ENCODE measurements at regions not wholly inside any gene's neighbourhood (a gene's known extent, or its start where the extent isn't known, plus 50 kb on each side); places are given as distances from the start of the nearest gene placed in this dataset.

DNA sequence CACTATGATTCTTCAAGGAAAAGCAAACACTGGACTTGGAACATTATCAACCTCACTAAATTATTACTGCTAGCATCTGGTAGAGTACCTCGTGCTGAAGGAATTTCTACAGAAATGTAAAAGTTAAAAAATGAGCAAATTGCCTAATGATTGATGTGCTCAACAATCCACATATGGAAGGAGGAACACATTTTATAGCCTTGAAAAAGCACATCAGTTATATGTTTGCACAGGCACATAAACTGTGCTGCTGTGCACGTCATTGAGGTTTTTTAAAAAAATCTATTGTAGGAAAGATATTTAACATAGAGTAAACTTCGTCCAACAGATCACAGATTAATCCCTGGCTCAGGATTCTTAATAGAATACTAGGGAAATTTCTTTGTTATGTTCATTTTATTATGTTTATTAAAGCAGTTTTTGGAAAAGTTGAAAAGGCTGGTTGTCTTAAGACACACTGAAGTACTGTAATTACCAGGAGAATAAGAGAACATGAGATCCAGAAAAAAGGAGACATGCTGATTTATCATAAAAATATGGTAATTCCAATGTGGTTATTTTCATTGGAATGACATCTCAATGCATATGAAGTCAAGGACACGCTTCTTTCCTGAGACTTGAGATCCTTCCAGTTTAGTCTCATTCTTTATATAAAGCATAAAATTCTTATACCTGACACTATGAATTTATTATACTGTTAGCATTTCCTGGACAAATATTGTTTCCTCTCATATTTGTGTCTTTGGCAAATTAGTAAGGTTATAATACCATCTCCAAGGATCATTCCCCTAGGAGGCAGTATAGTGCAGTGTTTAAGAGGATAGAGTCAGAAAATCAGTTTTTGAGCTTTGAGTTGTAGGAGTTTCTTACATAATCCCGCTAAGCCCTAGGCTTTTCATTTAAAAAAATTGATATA lies 511.1 kb downstream of the TENT5A start:
- Histone ChIP-seq H3K4ac (replicated peaks; ENCODE audit: insufficient read length, low read depth, low read length) (no peak overlapping the region), H3K79me2 (ENCODE audit: control insufficient read depth in 1 of 2, insufficient read depth in 2 of 2, low read length in 2 of 2) (no peaks in the 10 kb centered on the region), H3K36me3 (ENCODE audit: control insufficient read depth in 2 of 4, insufficient read depth in 4 of 4, low read length in 3 of 4) (no peaks in the 10 kb centered on the region), H3K18ac (ENCODE audit: extremely low read depth, low read length) (no peak overlapping the region), H2BK120ac (replicated peaks; ENCODE audit: low read depth, low read length) (no peak overlapping the region), H3K23ac (ENCODE audit: insufficient read length) (no peak overlapping the region), H3K23me2 (ENCODE audit: low read depth, low read length) (no peaks in the 10 kb centered on the region), H2BK12ac (ENCODE audit: low read depth, low read length) (no peak overlapping the region), H3K27ac (ENCODE audit: low read depth, low read length) (no peak overlapping the region), H4K5ac (ENCODE audit: insufficient read length, low read depth, low read length) (no peak overlapping the region), H4K20me1 (replicated peaks in 1 of 2; ENCODE audit: control insufficient read depth in 1 of 2, insufficient read depth in 2 of 2, low read length in 2 of 2) (no peaks in the 10 kb centered on the region), H3K14ac (ENCODE audit: insufficient read length) (no peak overlapping the region), H3K9ac (replicated peaks in 1 of 4; ENCODE audit: extremely low read depth in 1 of 4, low read depth in 3 of 4, low read length in 3 of 4) (no peak overlapping the region), H3K79me1 (ENCODE audit: low read depth, low read length) (no peaks in the 10 kb centered on the region), H2BK15ac (ENCODE audit: low read length) (no peak overlapping the region), H2AK5ac (ENCODE audit: low read depth, low read length) (no peak overlapping the region), H3K56ac (replicated peaks; ENCODE audit: insufficient read length, low read depth, low read length) (no peak overlapping the region), H3K27me3 (replicated peaks in 1 of 4; ENCODE audit: control insufficient read depth in 3 of 4, extremely low read depth in 1 of 4, insufficient read depth in 3 of 4, low read length in 3 of 4) (peaks cover 0 to 1% (median 0%) of the 10 kb centered on the region in 4 experiments; a peak in 1 of 7 replicates), H2BK20ac (ENCODE audit: low read length) (no peak overlapping the region), H3K4me2 (ENCODE audit: insufficient read depth in 1 of 2, low read depth in 2 of 2, low read length in 2 of 2) (no peak overlapping the region), H3K9me3 (ENCODE audit: insufficient read depth in 2 of 2, low read depth in 1 of 2, low read length in 1 of 2) (no peaks in the 10 kb centered on the region), H2BK5ac (ENCODE audit: low read depth, low read length) (no peak overlapping the region), H3K4me3 (ENCODE audit: extremely low read depth in 1 of 4, insufficient read depth in 2 of 4, low read depth in 3 of 4, low read length in 4 of 4) (no peak overlapping the region), H2AFZ (ENCODE audit: low read length) (no peak overlapping the region), H4K91ac (replicated peaks; ENCODE audit: insufficient read length, low read length) (no peak overlapping the region), H3K4me1 (replicated peaks in 1 of 4; ENCODE audit: control insufficient read depth in 3 of 4, insufficient read depth in 4 of 4, low read length in 3 of 4) (no peaks in the 10 kb centered on the region), H4K8ac (ENCODE audit: extremely low read depth, insufficient read depth, low read length) (no peak overlapping the region)
- peak; percentile 58 for FAIRE-seq
- DNase-seq (ENCODE audit: low read depth in 1 of 2, low spot score in 2 of 2), result no peak
- 74% methylated on average over 5 of the region's 5 CpGs; no CpG with 5 or more reads in 1 of the 2 experiments for WGBS, 2 experiments (ENCODE audit: extremely low coverage in 1 of 2, insufficient coverage in 1 of 2, insufficient read length in 1 of 2, insufficient replicate concordance in 2 of 2, low coverage in 1 of 2, low lambda C conversion rate in 2 of 2, missing lambda C conversion rate in 1 of 2)
- POLR2A ChIA-PET (ENCODE audit: partially characterized antibody), result no interaction called here
- CTCF ChIA-PET (ENCODE audit: partially characterized antibody), result interaction anchor here (0.6 to 1.5 kb wide), 7 partner anchors 90 to 1049 kb away, joined by 3 read pairs; no protein-coding TSS in a partner anchor
- TF ChIP-seq ZNF274 (IDR thresholded peaks at IDR 0.05; ENCODE audit: borderline replicate concordance, extremely low read depth, low read length), result no peak
- peak; percentile 61 to 69 for TF ChIP-seq RAD21 (IDR thresholded peaks at IDR 0.05 in 1 of 2, conservative IDR thresholded peaks at IDR 0.05 in 1 of 2; ENCODE audit: low read depth in 2 of 2, low read length in 2 of 2)
- TF ChIP-seq NANOG (IDR thresholded peaks at IDR 0.05; ENCODE audit: insufficient read depth, low read depth, low read length, poor library complexity, severe bottlenecking), result no peak
- TF ChIP-seq, protein P1, sequence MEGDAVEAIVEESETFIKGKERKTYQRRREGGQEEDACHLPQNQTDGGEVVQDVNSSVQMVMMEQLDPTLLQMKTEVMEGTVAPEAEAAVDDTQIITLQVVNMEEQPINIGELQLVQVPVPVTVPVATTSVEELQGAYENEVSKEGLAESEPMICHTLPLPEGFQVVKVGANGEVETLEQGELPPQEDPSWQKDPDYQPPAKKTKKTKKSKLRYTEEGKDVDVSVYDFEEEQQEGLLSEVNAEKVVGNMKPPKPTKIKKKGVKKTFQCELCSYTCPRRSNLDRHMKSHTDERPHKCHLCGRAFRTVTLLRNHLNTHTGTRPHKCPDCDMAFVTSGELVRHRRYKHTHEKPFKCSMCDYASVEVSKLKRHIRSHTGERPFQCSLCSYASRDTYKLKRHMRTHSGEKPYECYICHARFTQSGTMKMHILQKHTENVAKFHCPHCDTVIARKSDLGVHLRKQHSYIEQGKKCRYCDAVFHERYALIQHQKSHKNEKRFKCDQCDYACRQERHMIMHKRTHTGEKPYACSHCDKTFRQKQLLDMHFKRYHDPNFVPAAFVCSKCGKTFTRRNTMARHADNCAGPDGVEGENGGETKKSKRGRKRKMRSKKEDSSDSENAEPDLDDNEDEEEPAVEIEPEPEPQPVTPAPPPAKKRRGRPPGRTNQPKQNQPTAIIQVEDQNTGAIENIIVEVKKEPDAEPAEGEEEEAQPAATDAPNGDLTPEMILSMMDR (IDR thresholded peaks at IDR 0.05; ENCODE audit: control extremely low read depth in 1 of 3, insufficient read depth in 1 of 3, low read depth in 1 of 3, low read length in 3 of 3), result peak in 2 of 3 experiments; percentile 22 to 45; a peak in 2 of 4 replicates
- TF ChIP-seq MAFK (IDR thresholded peaks at IDR 0.05; ENCODE audit: low read depth, low read length), result no peak
- TF ChIP-seq FOSL1 (IDR thresholded peaks at IDR 0.05; ENCODE audit: insufficient read depth, low read depth, low read length), result no peak

Measured in H1 (cell line).